Brain microvascular endothelial cell (primary cell): ENCODE measurements at regions not wholly inside any gene's neighbourhood (a gene's known extent, or its start where the extent isn't known, plus 50 kb on each side); places are given as distances from the start of the nearest gene placed in this dataset.
"Not testable (repeated sequence)": the region's sequence is repeated elsewhere in the genome, so short reads cannot be mapped to it uniquely, and the experiment has no call there.

ENCODE experiments used
- DNase-seq: peaks from one replicate; pipeline ENCODE4 v3.0.0-alpha.2; 2020
- H3K27ac ChIP-seq: fragments of 250-450 bp; sonication (Bioruptor Pico); 2 replicates; pipeline ENCODE4 v1.5.1; 2020; ENCODE audit warnings: mild to moderate bottlenecking, moderate library complexity
- H3K27me3 ChIP-seq: fragments of 250-450 bp; sonication (Bioruptor Pico); replicated peaks from 2 replicates; pipeline ENCODE4 v1.5.1; 2020; ENCODE audit warnings: mild to moderate bottlenecking
- H3K36me3 ChIP-seq: fragments of 250-450 bp; sonication (Bioruptor Pico); replicated peaks from 2 replicates; pipeline ENCODE4 v1.5.1; 2020; ENCODE audit warnings: mild to moderate bottlenecking
- H3K4me3 ChIP-seq: 2 replicates; pipeline ENCODE4 v1.5.1; 2011; ENCODE audit warnings: low read depth, mild to moderate bottlenecking, control low read depth, low read length, moderate library complexity
- CTCF ChIP-seq: IDR thresholded peaks from 2 replicates; pipeline ENCODE4 v1.5.1; 2011; ENCODE audit warnings: low read depth, mild to moderate bottlenecking, moderate library complexity, low read length, control low read depth, inconsistent platforms; ENCODE audit errors: missing control alignments
- in situ Hi-C: cut with HindIII; loops from 2 replicates; pipeline ENCODE4 v1.10.0; 2017; ENCODE audit warnings: low sequenced_read_pairs, low pct_ligation_motif_present

GRCh38 chr18:34525244-34525643, 184.9 kb upstream of the DTNA start:
- no peak overlapping the region for H3K4me3 ChIP-seq
- in situ Hi-C loops = no loop called here

DNA sequence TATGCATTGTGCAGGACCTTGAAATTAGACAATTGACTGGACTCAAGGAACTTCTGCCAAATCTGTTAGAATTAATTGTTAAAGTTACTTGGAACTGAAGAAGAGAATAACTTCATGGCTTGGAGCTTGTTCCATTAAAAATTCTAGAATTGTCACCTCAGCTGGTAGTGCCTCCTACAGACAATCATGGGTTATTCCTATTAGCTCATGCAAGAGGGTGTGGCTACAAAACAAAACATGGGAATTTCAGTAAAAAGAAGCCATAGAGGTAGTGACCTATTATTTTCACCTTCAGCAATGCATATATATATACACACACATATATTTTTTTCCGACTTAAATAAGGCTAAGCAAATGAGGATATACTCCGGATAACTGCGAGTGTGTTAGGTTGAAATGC, 181.9 kb upstream of the DTNA start:
- no peak for DNase-seq
- H3K27ac ChIP-seq = no peak overlapping the region
- in situ Hi-C loops = no loop called here

More at GRCh38 chr18:34525244-34525643, 184.9 kb upstream of the DTNA start:
- no peak for DNase-seq
- H3K27ac ChIP-seq = no peak overlapping the region
- TF ChIP-seq CTCF = no peak
- H3K27me3 ChIP-seq = no peaks in the 10 kb centered on the region
- no peaks in the 10 kb centered on the region for H3K36me3 ChIP-seq

DNA sequence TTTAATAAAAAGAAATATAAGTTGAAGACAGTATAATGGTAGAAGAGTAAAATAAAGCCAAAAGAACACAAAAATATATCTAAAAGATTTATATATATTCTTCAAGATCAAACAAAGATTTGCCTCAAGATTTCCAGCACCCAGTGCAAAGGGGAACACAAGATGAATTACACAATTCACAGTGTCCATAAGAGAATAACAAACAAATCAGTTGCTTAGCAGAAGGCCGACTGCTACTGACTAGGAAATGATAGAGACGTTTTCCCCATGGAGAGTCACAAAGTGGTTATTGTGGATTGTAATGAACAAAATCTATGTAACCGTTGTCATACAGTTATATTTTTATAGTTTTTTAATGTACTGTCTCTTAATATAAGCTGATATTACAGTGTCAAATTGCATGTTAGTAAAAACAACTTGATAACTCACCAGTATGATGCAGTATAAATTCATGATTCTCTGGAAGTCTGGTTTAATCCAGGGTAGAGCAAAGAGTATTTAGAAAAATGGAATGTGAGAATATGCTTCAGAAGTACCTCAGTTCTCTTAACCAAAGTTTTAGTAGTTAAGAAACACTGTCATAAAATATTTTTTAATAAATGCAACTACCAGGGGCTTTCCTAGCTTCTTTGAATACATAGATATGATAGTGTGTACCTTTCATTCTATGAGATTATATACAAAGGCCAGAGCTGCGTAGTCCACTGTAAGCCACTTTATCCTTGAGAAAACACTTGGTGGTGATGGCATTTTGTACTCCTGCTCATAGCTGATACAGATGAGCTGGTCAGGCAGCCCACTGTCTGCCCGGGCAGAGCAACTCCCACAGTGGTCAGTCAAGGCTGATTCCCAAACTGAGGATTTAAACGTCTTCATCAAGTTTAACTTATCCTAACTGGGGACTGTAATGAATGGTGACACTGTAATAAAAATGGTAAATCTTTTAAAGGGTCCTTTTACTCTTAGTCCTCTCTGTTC, 180.5 kb upstream of the DTNA start:
- Histone ChIP-seq H3K4me3 (no peak overlapping the region), H3K27ac (no peak overlapping the region), H3K36me3 (no peaks in the 10 kb centered on the region), H3K27me3 (no peaks in the 10 kb centered on the region)
- in situ Hi-C loops = no loop called here
- no peak for TF ChIP-seq CTCF
- no peak for DNase-seq

More for the DNA sequence above, 181.9 kb upstream of the DTNA start:
- no peak for TF ChIP-seq CTCF
- Histone ChIP-seq H3K27me3 (no peaks in the 10 kb centered on the region), H3K4me3 (no peak overlapping the region), H3K36me3 (no peaks in the 10 kb centered on the region)

DNA sequence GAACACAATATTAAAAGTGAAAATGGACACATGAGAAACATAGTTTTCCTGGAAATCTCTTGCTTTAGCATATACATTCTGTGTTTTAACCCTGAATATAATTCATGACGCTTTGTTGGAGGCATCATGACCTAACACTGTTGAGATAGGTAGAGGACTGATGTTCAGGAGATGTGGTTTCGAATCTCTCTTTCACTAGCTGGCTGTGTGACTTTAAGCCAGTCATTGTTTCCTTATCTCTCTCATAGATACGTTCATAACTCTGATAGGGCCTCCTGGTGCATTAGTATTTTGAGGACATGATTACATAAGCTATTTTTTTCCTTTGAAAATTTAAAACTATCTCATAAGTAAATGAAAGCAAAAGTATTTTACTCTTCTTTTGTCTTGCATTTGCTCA, 179.0 kb upstream of the DTNA start:
- in situ Hi-C loops = no loop called here
- DNase-seq = no peak
- no peak overlapping the region for H3K27ac ChIP-seq
- no peak overlapping the region for H3K4me3 ChIP-seq
- TF ChIP-seq CTCF = no peak
- no peaks in the 10 kb centered on the region for H3K36me3 ChIP-seq
- H3K27me3 ChIP-seq = no peaks in the 10 kb centered on the region

DNA sequence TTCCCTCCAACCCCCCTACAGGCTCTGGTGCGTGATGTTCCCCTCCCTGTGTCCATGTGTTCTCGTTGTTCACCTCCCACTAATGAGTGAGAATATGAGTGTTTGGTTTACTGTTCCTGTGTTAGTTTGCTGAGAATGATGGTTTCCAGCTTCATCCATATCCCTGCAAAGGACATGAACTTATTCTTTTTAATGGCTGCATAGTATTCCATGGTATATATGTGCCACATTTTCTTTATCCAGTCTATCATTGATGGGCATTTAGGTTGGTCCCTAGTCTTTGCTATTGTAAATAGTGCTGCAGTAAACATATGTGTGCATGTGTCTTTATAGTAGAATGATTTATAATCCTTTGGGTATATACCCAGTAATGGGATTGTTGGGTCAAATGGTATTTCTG, 175.5 kb upstream of the DTNA start:
- in situ Hi-C loops = not testable (repeated sequence)

DNA sequence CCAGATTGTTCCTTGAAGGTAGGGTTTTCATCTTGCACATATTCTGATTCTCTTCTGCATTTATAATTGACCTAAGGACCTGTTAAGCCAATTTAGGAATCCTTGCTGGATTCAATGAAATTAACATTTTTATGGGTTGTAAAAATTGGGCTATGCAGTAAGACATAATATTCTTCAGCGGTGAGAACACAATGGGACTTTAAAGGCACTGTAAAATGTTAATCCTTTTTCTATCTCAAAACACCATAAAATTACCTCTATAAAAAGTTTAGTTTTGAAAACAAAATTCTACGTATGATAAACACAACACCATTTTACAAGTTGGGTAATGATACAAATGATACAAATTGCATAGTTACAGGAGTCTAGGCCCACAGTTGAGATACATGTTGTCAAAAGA, 169.2 kb upstream of the DTNA start:
- in situ Hi-C loops = no loop called here
- DNase-seq = no peak
- no peak for TF ChIP-seq CTCF
- Histone ChIP-seq H3K36me3 (no peaks in the 10 kb centered on the region), H3K4me3 (no peak overlapping the region), H3K27me3 (no peaks in the 10 kb centered on the region), H3K27ac (no peak overlapping the region)

More for the DNA sequence above, 175.5 kb upstream of the DTNA start:
- H3K27ac ChIP-seq, DNase-seq, H3K27me3 ChIP-seq, H3K36me3 ChIP-seq, H3K4me3 ChIP-seq: not testable (repeated sequence)
